ENCODE measurements at regions not wholly inside any gene's neighbourhood (a gene's known extent, or its start where the extent isn't known, plus 50 kb on each side); places are given as distances from the start of the nearest gene placed in this dataset.
"Not testable (repeated sequence)": the region's sequence is repeated elsewhere in the genome, so short reads cannot be mapped to it uniquely, and the experiment has no call there.

GRCh38 chrX:114040111-114040510 is 543.8 kb upstream of the HTR2C start:
- not testable (repeated sequence) for TF ChIP-seq CTCF (IDR thresholded peaks at IDR 0.05; ENCODE audit: low read length); EZH2 (IDR thresholded peaks at IDR 0.05; ENCODE audit: borderline replicate concordance, low read length)

Measured in OCI-LY1 (cell line).